ENCODE measurements at regions not wholly inside any gene's neighbourhood (a gene's known extent, or its start where the extent isn't known, plus 50 kb on each side); places are given as distances from the start of the nearest gene placed in this dataset.

DNA sequence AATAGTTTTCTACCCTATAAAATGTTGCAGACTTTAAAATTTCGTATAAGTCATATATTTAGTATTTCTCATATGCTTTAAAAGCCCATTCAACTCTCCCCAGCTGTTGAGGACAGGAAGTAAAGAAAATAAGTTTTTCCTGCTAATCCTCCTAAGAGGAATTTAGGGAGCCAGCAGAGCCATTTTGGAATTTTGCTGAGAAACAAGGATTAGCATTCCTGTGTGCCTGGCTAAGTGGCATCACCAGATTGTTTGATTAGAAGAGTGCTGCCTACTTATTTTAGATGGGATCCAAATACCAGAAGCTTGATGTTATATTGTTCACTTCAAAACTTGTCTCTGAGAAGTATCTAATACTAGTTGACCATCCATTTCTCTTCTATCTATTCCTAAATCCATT, 131.2 kb upstream of the HHIP start:
- H3K27ac ChIP-seq = no peak overlapping the region
- no peak overlapping the region for H3K4me2 ChIP-seq
- no peaks in the 10 kb centered on the region for H3K4me1 ChIP-seq (replicated peaks; ENCODE audit: insufficient read depth)
- CTCF ChIA-PET = no interaction called here
- no peak for TF ChIP-seq EZH2 (IDR thresholded peaks at IDR 0.05; ENCODE audit: low read depth)
- TF ChIP-seq, protein P1, sequence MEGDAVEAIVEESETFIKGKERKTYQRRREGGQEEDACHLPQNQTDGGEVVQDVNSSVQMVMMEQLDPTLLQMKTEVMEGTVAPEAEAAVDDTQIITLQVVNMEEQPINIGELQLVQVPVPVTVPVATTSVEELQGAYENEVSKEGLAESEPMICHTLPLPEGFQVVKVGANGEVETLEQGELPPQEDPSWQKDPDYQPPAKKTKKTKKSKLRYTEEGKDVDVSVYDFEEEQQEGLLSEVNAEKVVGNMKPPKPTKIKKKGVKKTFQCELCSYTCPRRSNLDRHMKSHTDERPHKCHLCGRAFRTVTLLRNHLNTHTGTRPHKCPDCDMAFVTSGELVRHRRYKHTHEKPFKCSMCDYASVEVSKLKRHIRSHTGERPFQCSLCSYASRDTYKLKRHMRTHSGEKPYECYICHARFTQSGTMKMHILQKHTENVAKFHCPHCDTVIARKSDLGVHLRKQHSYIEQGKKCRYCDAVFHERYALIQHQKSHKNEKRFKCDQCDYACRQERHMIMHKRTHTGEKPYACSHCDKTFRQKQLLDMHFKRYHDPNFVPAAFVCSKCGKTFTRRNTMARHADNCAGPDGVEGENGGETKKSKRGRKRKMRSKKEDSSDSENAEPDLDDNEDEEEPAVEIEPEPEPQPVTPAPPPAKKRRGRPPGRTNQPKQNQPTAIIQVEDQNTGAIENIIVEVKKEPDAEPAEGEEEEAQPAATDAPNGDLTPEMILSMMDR (conservative IDR thresholded peaks at IDR 0.05) = no peak
- H3K9me2 ChIP-seq (ENCODE audit: insufficient read depth) = no peaks in the 10 kb centered on the region
- no peaks in the 10 kb centered on the region for H3K79me2 ChIP-seq (ENCODE audit: low read depth)
- H3K36me3 ChIP-seq (ENCODE audit: low read depth) = no peaks in the 10 kb centered on the region
- H3K9me3 ChIP-seq (ENCODE audit: insufficient read depth, low read depth) = no peaks in the 10 kb centered on the region
- H2AFZ ChIP-seq = no peak overlapping the region
- POLR2A ChIA-PET (ENCODE audit: unreplicated experiment) = no interaction called here
- no peaks in the 10 kb centered on the region for H3K27me3 ChIP-seq (ENCODE audit: insufficient read depth, low read depth)
- intact Hi-C loops (cut with micrococcal nuclease; ENCODE audit: unreplicated experiment) = no loop called here
- DNase-seq = no peak
- no peak overlapping the region for H3K4me3 ChIP-seq
- H4K20me1 ChIP-seq (ENCODE audit: insufficient read depth) = no peaks in the 10 kb centered on the region
- no peaks in the 10 kb centered on the region for H3F3A ChIP-seq (ENCODE audit: insufficient read depth, low read depth)
- no TSS peak for BruUV-seq (replicated peaks)

GRCh38 chr4:144518181-144518895, 127.6 kb upstream of the HHIP start:
- Histone ChIP-seq H2AFZ (no peak overlapping the region), H3K27me3 (ENCODE audit: insufficient read depth, low read depth) (no peaks in the 10 kb centered on the region), H3F3A (ENCODE audit: insufficient read depth, low read depth) (no peaks in the 10 kb centered on the region), H3K9me2 (ENCODE audit: insufficient read depth) (no peaks in the 10 kb centered on the region), H3K9me3 (ENCODE audit: insufficient read depth, low read depth) (no peaks in the 10 kb centered on the region), H3K4me2 (no peak overlapping the region), H3K79me2 (ENCODE audit: low read depth) (no peaks in the 10 kb centered on the region), H4K20me1 (ENCODE audit: insufficient read depth) (no peaks in the 10 kb centered on the region), H3K36me3 (ENCODE audit: low read depth) (no peaks in the 10 kb centered on the region), H3K27ac (no peak overlapping the region), H3K4me1 (replicated peaks; ENCODE audit: insufficient read depth) (no peaks in the 10 kb centered on the region), H3K4me3 (no peak overlapping the region)
- intact Hi-C loops (cut with micrococcal nuclease; ENCODE audit: unreplicated experiment) = no loop called here
- no TSS peak for BruUV-seq (replicated peaks)
- ChIA-PET POLR2A (ENCODE audit: unreplicated experiment) (no interaction called here), CTCF (no interaction called here)
- TF ChIP-seq EZH2 (IDR thresholded peaks at IDR 0.05; ENCODE audit: low read depth) = no peak
- TF ChIP-seq, protein P1 (conservative IDR thresholded peaks at IDR 0.05) = no peak
- no peak for DNase-seq

DNA sequence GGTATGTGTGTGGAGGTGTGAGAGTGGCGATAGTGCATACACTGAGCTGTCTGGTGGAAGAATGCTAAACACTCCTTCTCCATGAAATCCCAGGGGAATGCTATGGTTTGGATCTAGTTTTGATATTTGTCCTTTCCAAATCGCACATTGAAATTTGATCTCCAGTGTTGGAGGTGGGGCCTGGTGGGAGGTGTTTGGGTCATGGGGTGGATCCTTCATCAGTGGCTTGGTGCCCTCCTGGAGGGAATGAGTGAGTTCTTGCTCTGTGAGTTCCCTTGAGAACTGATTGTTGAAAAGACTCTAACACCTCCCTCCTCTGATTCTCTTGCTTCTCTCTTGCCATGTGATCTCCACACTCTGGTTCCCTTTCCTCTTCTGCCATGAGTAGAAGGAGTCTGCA, 114.1 kb upstream of the HHIP start:
- no peak overlapping the region for H3K4me2 ChIP-seq
- H3K9me2 ChIP-seq (ENCODE audit: insufficient read depth) = no peaks in the 10 kb centered on the region
- DNase-seq = no peak
- intact Hi-C loops (cut with micrococcal nuclease; ENCODE audit: unreplicated experiment) = no loop called here
- H3K27me3 ChIP-seq (ENCODE audit: insufficient read depth, low read depth) = no peaks in the 10 kb centered on the region
- no peaks in the 10 kb centered on the region for H3K9me3 ChIP-seq (ENCODE audit: insufficient read depth, low read depth)
- BruUV-seq (replicated peaks) = no TSS peak
- no peak overlapping the region for H2AFZ ChIP-seq
- TF ChIP-seq EZH2 (IDR thresholded peaks at IDR 0.05; ENCODE audit: low read depth) = no peak
- H3K79me2 ChIP-seq (ENCODE audit: low read depth) = no peaks in the 10 kb centered on the region
- ChIA-PET POLR2A (ENCODE audit: unreplicated experiment) (no interaction called here), CTCF (no interaction called here)
- no peaks in the 10 kb centered on the region for H3K36me3 ChIP-seq (ENCODE audit: low read depth)
- no peaks in the 10 kb centered on the region for H3F3A ChIP-seq (ENCODE audit: insufficient read depth, low read depth)
- no peak overlapping the region for H3K27ac ChIP-seq
- H3K4me1 ChIP-seq (replicated peaks; ENCODE audit: insufficient read depth) = no peaks in the 10 kb centered on the region
- H4K20me1 ChIP-seq (ENCODE audit: insufficient read depth) = no peaks in the 10 kb centered on the region
- H3K4me3 ChIP-seq = no peak overlapping the region
